GM18505 (cell line): ENCODE measurements at regions not wholly inside any gene's neighbourhood (a gene's known extent, or its start where the extent isn't known, plus 50 kb on each side); places are given as distances from the start of the nearest gene placed in this dataset.

Experiments used
- ATAC-seq: cut with Tn5 transposase; IDR thresholded peaks from one replicate; pipeline ENCODE4 v1.9.1; 2021; ENCODE audit not compliant: unreplicated experiment
- POLR2A ChIP-seq: IDR thresholded peaks from 4 replicates; pipeline ENCODE4 v1.6.1; 2011; ENCODE audit warnings: borderline replicate concordance; ENCODE audit not compliant: insufficient read depth, insufficient read length; ENCODE audit errors: extremely low read depth

DNA sequence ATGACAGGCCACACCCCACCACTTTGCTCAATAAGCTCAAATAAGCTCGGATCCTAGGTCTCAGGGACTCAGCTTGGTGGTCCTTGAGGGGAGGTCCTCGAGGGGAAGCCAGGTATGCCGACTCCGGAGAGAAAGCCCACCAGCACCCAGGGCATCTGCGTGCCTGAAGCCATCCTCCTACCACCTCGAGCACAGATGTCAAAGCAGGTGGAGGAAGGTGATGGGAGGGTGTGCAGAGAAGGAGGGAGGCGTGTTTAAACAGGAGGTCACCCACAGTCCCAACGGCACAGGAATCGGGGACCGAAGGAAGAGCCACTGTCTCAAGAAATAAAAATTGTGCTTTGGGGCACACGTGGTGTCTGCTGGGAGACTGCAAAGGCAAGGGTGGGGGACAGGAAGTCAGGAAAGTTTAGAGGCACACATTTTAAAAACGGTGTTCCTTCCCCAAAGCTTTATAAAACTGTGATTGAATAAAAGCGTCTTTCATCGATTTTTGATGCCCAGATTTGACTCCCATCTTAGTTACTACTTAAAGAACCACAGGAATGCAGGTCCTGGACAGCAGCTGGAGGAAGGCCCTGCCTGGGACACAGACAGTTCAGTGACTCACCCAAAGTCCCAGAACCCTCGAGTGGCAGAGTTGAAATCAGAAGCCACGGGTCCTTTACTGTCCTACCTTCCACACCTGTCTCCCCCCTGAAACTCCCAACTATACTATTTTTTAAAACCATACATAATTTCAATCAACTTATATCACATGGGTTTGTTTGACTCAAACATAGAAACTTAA lies 221.0 kb upstream of the PDE10A start:
- no peak for TF ChIP-seq POLR2A
- ATAC-seq = no peak

- ATAC-seq = no peak
- TF ChIP-seq POLR2A = no peak
Observed at GRCh38 chr6:165881806-165882205, 218.8 kb upstream of the PDE10A start.

DNA sequence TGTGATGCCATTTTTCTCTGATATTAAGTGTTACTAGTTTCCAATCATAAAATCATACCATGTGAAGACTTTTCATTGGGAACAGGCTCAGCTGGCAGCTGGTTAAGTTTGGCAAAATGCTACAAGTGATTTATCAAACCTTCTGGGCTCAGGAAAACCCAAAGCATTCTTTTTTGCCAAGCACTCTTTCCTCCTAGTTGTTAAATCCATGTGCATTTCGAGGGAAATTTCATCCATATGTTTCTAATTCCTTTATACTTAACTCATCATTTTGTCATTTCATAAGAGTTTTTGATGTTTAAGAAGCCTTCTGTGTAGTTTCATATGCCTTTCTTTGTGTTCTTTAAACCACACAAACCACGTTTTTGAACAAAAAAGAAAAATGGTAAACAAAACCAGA lies 217.6 kb upstream of the PDE10A start:
- no peak for TF ChIP-seq POLR2A
- ATAC-seq = no peak

GRCh38 chr6:165877773-165878172 lies 214.7 kb upstream of the PDE10A start:
- ATAC-seq = no peak
- no peak for TF ChIP-seq POLR2A

DNA sequence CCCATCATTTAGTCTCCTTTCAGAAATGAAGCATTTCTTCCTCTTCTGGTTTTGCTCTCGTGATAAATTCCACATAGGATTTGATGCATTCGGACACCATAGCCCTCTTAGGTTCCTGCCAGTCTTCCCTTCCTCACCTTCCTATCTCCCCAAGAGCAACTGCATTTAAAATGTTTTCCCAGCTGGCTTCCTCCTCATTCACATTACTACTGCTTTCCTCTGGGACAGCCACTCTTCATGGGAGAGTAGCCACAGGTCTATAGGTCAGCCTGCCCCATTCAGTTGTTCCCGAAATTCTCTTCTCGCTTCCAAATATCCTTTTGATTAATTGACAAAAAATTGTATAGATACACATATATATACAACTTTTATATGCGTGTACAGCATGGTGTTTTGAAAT lies 214.2 kb upstream of the PDE10A start:
- no peak for TF ChIP-seq POLR2A
- ATAC-seq = no peak

- no peak for TF ChIP-seq POLR2A
- ATAC-seq = no peak
Observed at GRCh38 chr6:165876588-165876987, 213.5 kb upstream of the PDE10A start.

DNA sequence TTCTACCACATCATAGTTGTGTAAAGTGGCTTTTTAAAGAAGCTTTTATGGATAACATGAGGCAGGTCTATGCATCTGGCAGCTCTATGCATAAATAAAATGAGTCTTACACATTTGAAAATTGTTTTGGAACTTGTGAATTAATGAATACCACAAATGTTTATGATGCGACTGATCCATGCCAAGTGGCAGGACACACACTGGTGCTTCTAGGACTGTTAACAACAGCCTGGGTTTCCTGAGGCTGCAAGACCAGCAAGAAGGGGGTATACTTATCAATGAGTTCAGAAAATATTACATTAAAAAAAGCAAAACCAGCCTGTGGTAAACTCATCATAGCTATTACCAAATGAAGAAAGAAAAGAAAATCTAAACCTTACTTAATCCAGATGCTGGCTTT lies 212.9 kb upstream of the PDE10A start:
- ATAC-seq = no peak
- no peak for TF ChIP-seq POLR2A

DNA sequence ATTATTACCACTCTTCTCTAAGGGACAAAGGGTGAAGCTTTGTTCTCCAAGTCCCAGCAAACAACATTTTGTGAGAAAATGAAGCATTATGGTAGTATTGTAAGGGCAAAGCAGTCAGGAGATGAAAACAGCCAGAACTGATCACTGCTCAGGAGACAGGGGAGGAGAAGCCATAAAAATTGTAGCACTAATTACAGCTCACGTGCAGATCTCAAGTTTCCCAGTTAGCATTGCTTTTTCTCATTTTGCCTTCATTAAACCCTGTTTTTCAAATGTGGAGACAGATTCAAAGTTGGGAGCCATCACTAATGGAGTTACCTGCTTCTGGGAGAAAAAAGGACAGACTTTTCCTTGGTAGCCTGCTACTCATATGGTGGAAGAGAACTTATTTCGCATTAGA lies 210.9 kb upstream of the PDE10A start:
- no peak for ATAC-seq
- no peak for TF ChIP-seq POLR2A

DNA sequence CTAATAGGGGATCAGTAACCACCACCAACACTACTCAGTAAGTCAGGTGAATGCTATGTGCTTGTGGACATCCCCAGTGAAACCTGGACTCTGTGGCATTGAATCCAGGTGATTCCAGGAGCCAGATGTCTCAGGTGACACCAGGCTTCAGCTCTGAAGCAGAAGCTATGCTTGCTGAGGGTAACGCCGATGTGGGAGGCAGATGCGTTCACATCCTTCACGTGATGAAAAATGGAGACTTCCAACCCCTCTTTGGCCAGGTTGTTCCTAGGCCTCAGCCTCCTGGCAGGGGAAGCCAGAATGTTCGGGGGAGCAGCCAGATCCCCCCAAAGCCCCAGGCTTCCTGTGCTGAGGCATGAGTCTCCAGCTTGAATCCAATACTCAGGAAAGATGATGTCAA lies 209.8 kb upstream of the PDE10A start:
- TF ChIP-seq POLR2A = no peak
- no peak for ATAC-seq

GRCh38 chr6:165872311-165872710 lies 209.3 kb upstream of the PDE10A start:
- no peak for ATAC-seq
- no peak for TF ChIP-seq POLR2A

DNA sequence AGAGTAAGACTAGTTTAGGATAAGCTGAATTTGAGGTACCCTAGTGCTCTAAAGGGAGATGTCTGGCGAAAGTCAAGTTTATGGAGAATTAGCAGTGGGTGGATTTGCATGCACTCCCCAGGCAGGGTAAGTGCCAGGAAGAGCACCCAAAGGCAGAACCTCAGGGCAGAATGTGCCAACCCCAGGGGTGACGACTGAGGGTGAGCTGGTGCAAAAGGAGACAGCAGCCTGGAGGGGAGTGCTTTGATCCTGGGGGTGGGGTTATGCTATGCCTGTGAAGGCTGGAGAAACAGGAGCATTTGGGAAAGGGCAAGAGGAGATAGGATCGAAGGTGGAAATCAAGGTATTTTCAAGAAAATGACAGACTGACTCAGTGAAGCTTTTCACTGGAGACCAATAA lies 208.5 kb upstream of the PDE10A start:
- no peak for TF ChIP-seq POLR2A
- ATAC-seq = no peak

DNA sequence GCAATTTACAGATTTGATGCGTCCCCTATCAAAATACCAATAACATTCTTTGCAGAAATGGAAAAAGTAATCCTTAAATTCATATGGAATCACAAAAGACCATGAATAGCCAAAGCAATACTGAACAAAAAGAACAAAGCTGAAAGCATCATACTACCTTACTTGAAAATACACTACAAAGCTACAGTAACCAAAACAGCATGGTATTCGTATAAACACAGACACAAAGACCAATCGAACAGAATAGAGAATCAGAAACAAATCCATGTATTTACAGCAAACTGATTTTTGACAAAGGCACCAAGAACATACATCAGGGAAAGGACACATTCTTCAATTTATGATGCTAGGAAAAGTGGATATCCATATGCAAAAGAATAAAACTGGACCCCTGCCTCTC lies 206.5 kb upstream of the PDE10A start:
- ATAC-seq = no peak
- no peak for TF ChIP-seq POLR2A

GRCh38 chr6:165864925-165865324 lies 201.9 kb upstream of the PDE10A start:
- ATAC-seq = no peak
- TF ChIP-seq POLR2A = no peak

- no peak for ATAC-seq
Observed at GRCh38 chr6:165864218-165864617, 201.2 kb upstream of the PDE10A start.

DNA sequence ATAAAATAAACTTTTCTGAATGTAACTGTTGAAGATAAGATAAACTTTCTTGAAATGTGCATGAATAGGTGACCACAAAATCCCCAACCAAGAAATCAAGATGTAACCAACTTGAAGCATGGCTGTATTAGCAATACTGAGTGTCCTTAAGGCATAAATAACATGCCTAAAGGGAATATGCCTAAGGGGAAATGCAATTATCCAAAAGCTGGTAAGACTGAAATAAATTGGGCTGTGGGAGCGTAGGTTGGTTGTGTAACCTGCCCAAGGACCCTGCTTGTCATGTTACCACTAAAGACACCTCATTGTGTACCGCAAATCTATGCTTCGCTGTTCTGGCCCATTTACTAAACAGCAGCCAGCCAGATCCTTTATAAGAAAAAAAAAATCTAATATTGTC lies 200.8 kb upstream of the PDE10A start:
- ATAC-seq = no peak
- TF ChIP-seq POLR2A = no peak

More at GRCh38 chr6:165864218-165864617, 201.2 kb upstream of the PDE10A start:
- no peak for TF ChIP-seq POLR2A
